ENCODE measurements at regions not wholly inside any gene's neighbourhood (a gene's known extent, or its start where the extent isn't known, plus 50 kb on each side); places are given as distances from the start of the nearest gene placed in this dataset.

DNA sequence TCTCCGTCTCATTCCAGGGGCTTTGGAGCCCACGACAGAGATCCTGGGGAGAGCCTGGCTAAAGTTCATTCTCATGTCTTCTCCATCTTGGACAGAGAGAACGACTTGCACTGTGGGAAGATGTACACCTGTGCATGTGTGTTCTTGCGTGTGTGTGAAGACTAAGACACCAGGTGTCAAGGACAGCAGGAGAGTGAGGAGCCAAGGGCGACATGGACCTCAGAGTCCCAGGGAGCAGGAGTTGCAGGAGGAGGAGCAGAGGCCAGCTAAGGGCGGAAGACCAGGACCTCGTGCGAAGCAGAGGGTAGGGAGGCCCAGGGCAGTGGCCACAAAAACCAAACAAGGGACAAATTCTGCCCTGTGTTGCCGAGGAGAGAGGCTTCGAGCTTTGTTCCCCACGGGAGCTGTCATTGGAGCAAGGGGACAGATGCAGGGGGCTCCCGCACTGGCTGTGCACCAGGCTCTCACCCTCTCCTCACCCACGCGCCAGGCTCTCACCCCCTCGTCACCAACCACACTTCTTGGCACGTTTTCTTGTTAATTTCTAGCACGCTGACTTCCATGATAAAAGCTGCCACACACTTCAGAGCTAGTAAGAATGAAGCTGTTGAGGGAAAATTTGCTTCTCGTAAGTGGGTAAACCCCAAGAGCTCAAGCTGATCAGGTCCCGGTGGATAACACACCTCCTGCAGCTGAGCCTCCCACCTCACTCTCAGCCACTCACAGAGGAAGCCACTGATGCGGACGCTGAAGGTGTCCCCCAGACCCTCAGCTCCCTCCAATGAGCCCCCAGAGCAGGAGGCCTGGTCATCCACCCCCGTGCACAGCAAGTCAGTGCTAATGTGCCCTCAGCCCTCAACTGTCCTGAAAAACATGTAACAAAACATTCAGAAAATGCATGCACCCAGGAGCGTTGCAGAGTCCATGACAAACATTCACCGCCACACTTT, 62.6 kb downstream of the DLL1 start:
- TF ChIP-seq CTCF (IDR thresholded peaks at IDR 0.05; ENCODE audit: insufficient read depth, low read length, poor library complexity, severe bottlenecking) (no peak), EZH2phosphoT487 (conservative IDR thresholded peaks at IDR 0.05; ENCODE audit: low read length) (no peak)

Measured in SU-DHL-6 (cell line).